Neural crest cell (in vitro differentiated cells): ENCODE measurements at regions not wholly inside any gene's neighbourhood (a gene's known extent, or its start where the extent isn't known, plus 50 kb on each side); places are given as distances from the start of the nearest gene placed in this dataset.
A peak's percentile ranks its signal among the peaks of the same experiment; 100 is the strongest.

Experiments
- DNase-seq: peaks from one replicate; pipeline ENCODE4 v3.0.0; 2021; ENCODE audit warnings: low read depth, mixed read lengths, low spot score
- H3K27ac Mint-ChIP-seq: one replicate; pipeline ENCODE4 v1.8.0; 2021; ENCODE audit warnings: mild to moderate bottlenecking, mixed read lengths; ENCODE audit not compliant: unreplicated experiment
- H3K27me3 Mint-ChIP-seq: 2 replicates; pipeline ENCODE4 v1.8.0; 2021; ENCODE audit warnings: low read depth, mild to moderate bottlenecking, mixed read lengths
- H3K36me3 Mint-ChIP-seq: 2 replicates; pipeline ENCODE4 v1.8.0; 2021; ENCODE audit warnings: low read depth, mild to moderate bottlenecking, mixed read lengths
- H3K4me1 Mint-ChIP-seq: 2 replicates; pipeline ENCODE4 v1.8.0; 2021; ENCODE audit warnings: mixed read lengths
- H3K4me3 Mint-ChIP-seq: one replicate; pipeline ENCODE4 v1.8.0; 2021; ENCODE audit warnings: mild to moderate bottlenecking, mixed read lengths
- H3K9me3 Mint-ChIP-seq: 2 replicates; pipeline ENCODE4 v1.8.0; 2021; ENCODE audit warnings: mixed read lengths
- CTCF ChIP-seq: fragments of 200-600 bp; sonication (generic); conservative IDR thresholded peaks from 2 replicates; pipeline ENCODE4 v1.5.0; 2021; ENCODE audit warnings: antibody characterized with exemption, mild to moderate bottlenecking

DNA sequence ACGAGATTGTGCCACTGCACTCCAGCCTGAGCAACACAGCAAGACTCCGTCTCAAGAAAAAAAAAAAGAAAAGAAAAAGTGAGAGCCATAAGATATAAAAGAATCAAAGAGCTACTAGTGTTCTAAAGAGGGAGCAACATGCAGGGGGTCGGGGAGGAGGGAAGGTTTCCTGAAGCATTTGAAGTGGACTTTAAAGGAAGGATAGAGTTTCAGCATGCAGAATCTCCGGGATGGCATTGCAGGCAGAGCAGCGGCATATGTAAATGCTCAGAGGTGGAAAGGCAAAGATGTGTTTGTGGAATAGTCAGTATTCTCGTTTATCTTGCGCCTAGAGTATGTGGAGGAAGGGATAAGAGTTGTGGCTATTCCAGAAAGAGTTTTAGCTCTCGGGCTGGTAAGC lies 447.6 kb upstream of the NFE2L3 start:
- Mint-ChIP-seq H3K27me3 (no peaks in the 10 kb centered on the region), H3K9me3 (peaks cover 9% of the 10 kb centered on the region), H3K4me1 (peaks cover 28% of the 10 kb centered on the region), H3K27ac (no peak overlapping the region), H3K36me3 (peaks cover 12% of the 10 kb centered on the region), H3K4me3 (no peak overlapping the region)
- no peak for TF ChIP-seq CTCF
- no peak for DNase-seq

DNA sequence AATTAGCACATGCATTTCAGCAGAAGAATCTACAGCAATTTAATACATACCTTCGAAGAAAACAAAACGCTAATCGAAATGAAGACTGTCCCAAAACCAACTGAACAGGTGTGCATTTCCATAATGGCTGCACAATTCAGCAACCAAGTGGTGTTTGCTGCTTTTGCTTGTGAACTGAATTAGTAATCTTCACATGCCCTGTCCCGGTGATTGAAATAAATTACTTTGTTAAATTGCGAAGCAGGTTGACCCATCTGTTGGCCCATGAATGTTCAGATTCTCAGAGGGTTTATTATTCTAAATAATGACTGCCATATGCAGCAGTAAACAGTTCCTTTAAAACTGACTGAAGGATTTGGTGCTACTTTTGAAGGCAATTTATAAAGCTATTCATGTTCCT lies 445.2 kb upstream of the NFE2L3 start:
- no peaks in the 10 kb centered on the region for H3K27me3 Mint-ChIP-seq
- H3K36me3 Mint-ChIP-seq, result peaks cover 7% of the 10 kb centered on the region
- peaks cover 4% of the 10 kb centered on the region for H3K9me3 Mint-ChIP-seq
- no peak for DNase-seq
- no peak for TF ChIP-seq CTCF
- H3K27ac Mint-ChIP-seq, result no peak overlapping the region
- H3K4me3 Mint-ChIP-seq, result no peak overlapping the region
- H3K4me1 Mint-ChIP-seq, result peaks cover 45% of the 10 kb centered on the region

DNA sequence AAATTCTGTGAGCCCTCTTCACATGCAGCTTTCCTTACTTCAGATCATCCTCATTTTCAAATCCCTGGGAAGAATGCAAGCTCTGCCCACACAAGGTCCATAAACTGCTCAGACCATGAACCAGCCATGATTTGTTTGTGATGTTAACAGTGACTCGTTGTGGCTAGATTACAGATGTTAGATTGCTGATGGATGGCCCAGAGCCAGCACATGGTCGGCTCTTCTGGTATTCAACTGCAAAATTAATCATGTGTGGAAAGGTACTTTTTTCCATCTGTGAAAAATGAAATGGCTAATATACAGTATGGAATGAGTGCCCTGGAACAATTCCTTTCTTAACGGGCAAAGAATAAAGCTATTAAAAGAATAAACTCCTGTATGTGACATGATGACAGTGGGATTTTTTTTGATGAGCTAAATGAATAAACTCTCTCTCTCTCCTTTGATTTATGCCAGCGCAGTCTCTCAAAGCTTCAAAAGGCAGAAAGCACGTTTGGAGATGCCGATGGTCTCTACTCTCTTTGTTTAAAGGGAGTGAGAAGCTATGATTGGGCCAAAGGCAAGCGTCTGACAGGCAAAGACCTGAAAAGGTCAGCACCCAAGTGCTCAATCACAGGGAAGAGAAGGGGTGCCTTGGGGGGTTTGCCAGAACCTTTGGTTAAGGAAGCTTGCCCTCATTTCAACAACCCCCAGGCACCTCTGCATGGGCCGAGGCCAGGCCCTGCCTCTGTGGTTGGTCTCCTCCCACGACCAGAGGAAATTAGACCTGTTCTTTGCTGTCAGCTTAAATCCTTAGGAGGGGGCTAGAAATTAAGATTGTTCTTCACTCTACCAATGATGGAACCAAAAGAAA lies 444.0 kb upstream of the NFE2L3 start:
- no peak for TF ChIP-seq CTCF
- no peak for DNase-seq
- peak overlapping the region; percentile 45 for H3K4me3 Mint-ChIP-seq
- H3K27ac Mint-ChIP-seq, result peak overlapping the region; percentile 53
- no peaks in the 10 kb centered on the region for H3K27me3 Mint-ChIP-seq
- H3K36me3 Mint-ChIP-seq, result no peaks in the 10 kb centered on the region
- H3K4me1 Mint-ChIP-seq, result peaks cover 53% of the 10 kb centered on the region
- peaks cover 2% of the 10 kb centered on the region for H3K9me3 Mint-ChIP-seq

- Mint-ChIP-seq H3K4me1 (peaks cover 62% of the 10 kb centered on the region), H3K27ac (no peak overlapping the region), H3K27me3 (no peaks in the 10 kb centered on the region), H3K4me3 (no peak overlapping the region), H3K9me3 (no peaks in the 10 kb centered on the region), H3K36me3 (no peaks in the 10 kb centered on the region)
- no peak for DNase-seq
- TF ChIP-seq CTCF, result no peak
These were observed 441.0 kb upstream of the NFE2L3 start for GRCh38 chr7:25710959-25711358.

DNA sequence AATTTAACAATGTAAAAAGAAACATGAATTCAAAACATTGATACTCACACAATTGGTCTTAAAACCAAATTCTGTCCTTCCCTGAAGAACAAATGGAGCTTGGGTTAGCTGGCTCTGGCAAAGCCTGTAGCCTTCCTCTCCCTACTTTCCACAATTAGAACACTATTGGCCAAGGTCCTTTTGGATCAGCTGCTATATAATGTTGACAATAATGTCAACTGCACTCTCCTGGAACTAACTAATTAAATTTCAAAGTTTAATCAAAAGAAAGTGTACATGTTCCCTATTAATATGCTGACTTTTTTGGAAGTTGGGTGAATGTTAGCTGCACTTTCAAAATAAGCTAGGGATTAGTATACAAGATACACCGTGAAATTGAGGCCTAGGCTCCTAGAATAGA lies 440.1 kb upstream of the NFE2L3 start:
- no peak for DNase-seq
- Mint-ChIP-seq H3K4me1 (peaks cover 65% of the 10 kb centered on the region), H3K27me3 (no peaks in the 10 kb centered on the region), H3K4me3 (no peak overlapping the region), H3K9me3 (no peaks in the 10 kb centered on the region), H3K27ac (no peak overlapping the region), H3K36me3 (no peaks in the 10 kb centered on the region)
- no peak for TF ChIP-seq CTCF
